Stimulated activated effector memory CD8-positive, alpha-beta T cell treated with anti-CD3 and anti-CD28 coated beads, Interleukin-12 subunit alpha, Interleukin-12 subunit beta, amount 100 ng/mL, for 72 hours (primary cell): ENCODE measurements at regions not wholly inside any gene's neighbourhood (a gene's known extent, or its start where the extent isn't known, plus 50 kb on each side); places are given as distances from the start of the nearest gene placed in this dataset.
"Not testable (repeated sequence)": the region's sequence is repeated elsewhere in the genome, so short reads cannot be mapped to it uniquely, and the experiment has no call there.

ENCODE experiments used
- ATAC-seq: fragments of 150-1000 bp; cut with Tn5 transposase; 2 replicates; pipeline ENCODE4 v1.10.0; 2021
- DNase-seq, 2 donors: peaks; one replicate each; pipeline ENCODE4 v3.0.0; 2021 to 2022; ENCODE audit warnings: low spot score in 2 of 2
- H3K27ac Mint-ChIP-seq: one replicate; pipeline ENCODE4 v1.8.0; 2022; ENCODE audit warnings: mild to moderate bottlenecking, mixed read lengths
- H3K36me3 Mint-ChIP-seq: one replicate; pipeline ENCODE4 v1.8.0; 2022; ENCODE audit warnings: mild to moderate bottlenecking, mixed read lengths
- H3K4me1 Mint-ChIP-seq: one replicate; pipeline ENCODE4 v1.8.0; 2022; ENCODE audit warnings: mixed read lengths
- H3K4me3 Mint-ChIP-seq: one replicate; pipeline ENCODE4 v1.8.0; 2022; ENCODE audit warnings: mild to moderate bottlenecking, mixed read lengths
- H3K9me3 Mint-ChIP-seq: one replicate; pipeline ENCODE4 v1.8.0; 2022; ENCODE audit warnings: mixed read lengths

- ATAC-seq: no peak
Measured at GRCh38 chr2:210964141-210964764, 407.9 kb downstream of the CPS1 start.

GRCh38 chr2:210965472-210965871 is 409.1 kb downstream of the CPS1 start:
- Mint-ChIP-seq H3K4me1 (no peaks in the 10 kb centered on the region), H3K36me3 (no peaks in the 10 kb centered on the region), H3K9me3 (peaks cover 15% of the 10 kb centered on the region), H3K4me3 (no peak overlapping the region), H3K27ac (no peak overlapping the region)
- no peak for DNase-seq
- ATAC-seq: no peak

More at GRCh38 chr2:210964141-210964764, 407.9 kb downstream of the CPS1 start:
- H3K9me3 Mint-ChIP-seq: peaks cover 11% of the 10 kb centered on the region
- no peak overlapping the region for H3K4me3 Mint-ChIP-seq
- H3K4me1 Mint-ChIP-seq: no peaks in the 10 kb centered on the region
- H3K27ac Mint-ChIP-seq: no peak overlapping the region
- DNase-seq: no peak
- H3K36me3 Mint-ChIP-seq: no peaks in the 10 kb centered on the region

GRCh38 chr2:210966330-210966729 is 409.9 kb downstream of the CPS1 start:
- DNase-seq (no peak), ATAC-seq (no peak)
- no peak overlapping the region for H3K4me3 Mint-ChIP-seq
- H3K9me3 Mint-ChIP-seq: peaks cover 17% of the 10 kb centered on the region
- H3K36me3 Mint-ChIP-seq: no peaks in the 10 kb centered on the region
- H3K4me1 Mint-ChIP-seq: no peaks in the 10 kb centered on the region
- no peak overlapping the region for H3K27ac Mint-ChIP-seq

GRCh38 chr2:210971431-210971830 is 415.0 kb downstream of the CPS1 start:
- H3K4me3 Mint-ChIP-seq: no peak overlapping the region
- DNase-seq: no peak
- no peaks in the 10 kb centered on the region for H3K4me1 Mint-ChIP-seq
- no peak for ATAC-seq
- H3K36me3 Mint-ChIP-seq: no peaks in the 10 kb centered on the region
- no peak overlapping the region for H3K27ac Mint-ChIP-seq
- peaks cover 12% of the 10 kb centered on the region for H3K9me3 Mint-ChIP-seq

GRCh38 chr2:210986806-210987205 is 430.4 kb downstream of the CPS1 start:
- H3K9me3 Mint-ChIP-seq: peaks cover 23% of the 10 kb centered on the region
- ATAC-seq, H3K4me3 Mint-ChIP-seq, H3K4me1 Mint-ChIP-seq, H3K27ac Mint-ChIP-seq, H3K36me3 Mint-ChIP-seq, DNase-seq: not testable (repeated sequence)

- no peak overlapping the region for H3K27ac Mint-ChIP-seq
- no peak overlapping the region for H3K4me3 Mint-ChIP-seq
- ATAC-seq: no peak
- DNase-seq: no peak
- no peaks in the 10 kb centered on the region for H3K4me1 Mint-ChIP-seq
- peaks cover 34% of the 10 kb centered on the region for H3K9me3 Mint-ChIP-seq
- H3K36me3 Mint-ChIP-seq: no peaks in the 10 kb centered on the region
Measured at GRCh38 chr2:210991107-210991506, 434.7 kb downstream of the CPS1 start.

GRCh38 chr2:210994104-210994503 is 437.7 kb downstream of the CPS1 start:
- DNase-seq (no peak), ATAC-seq (no peak)
- Mint-ChIP-seq H3K4me1 (no peaks in the 10 kb centered on the region), H3K9me3 (peaks cover 27% of the 10 kb centered on the region), H3K36me3 (no peaks in the 10 kb centered on the region), H3K4me3 (no peak overlapping the region), H3K27ac (no peak overlapping the region)

GRCh38 chr2:210997373-210997772 is 441.0 kb downstream of the CPS1 start:
- DNase-seq: no peak

GRCh38 chr2:210998334-210998733 is 441.9 kb downstream of the CPS1 start:
- Mint-ChIP-seq H3K4me1 (no peaks in the 10 kb centered on the region), H3K9me3 (peaks cover 26% of the 10 kb centered on the region), H3K4me3 (no peak overlapping the region), H3K27ac (no peak overlapping the region), H3K36me3 (no peaks in the 10 kb centered on the region)
- DNase-seq: no peak
- ATAC-seq: no peak

More at GRCh38 chr2:210997373-210997772, 441.0 kb downstream of the CPS1 start:
- Mint-ChIP-seq H3K27ac (no peak overlapping the region), H3K4me3 (no peak overlapping the region), H3K9me3 (peaks cover 33% of the 10 kb centered on the region), H3K36me3 (no peaks in the 10 kb centered on the region), H3K4me1 (no peaks in the 10 kb centered on the region)
- no peak for ATAC-seq

- H3K4me1 Mint-ChIP-seq: no peaks in the 10 kb centered on the region
- no peak overlapping the region for H3K27ac Mint-ChIP-seq
- DNase-seq (no peak), ATAC-seq (no peak)
- H3K36me3 Mint-ChIP-seq: no peaks in the 10 kb centered on the region
- H3K9me3 Mint-ChIP-seq: peaks cover 23% of the 10 kb centered on the region
- no peak overlapping the region for H3K4me3 Mint-ChIP-seq
Measured at GRCh38 chr2:211014376-211014775, 458.0 kb downstream of the CPS1 start.

- ATAC-seq (no peak), DNase-seq (no peak)
- no peaks in the 10 kb centered on the region for H3K4me1 Mint-ChIP-seq
- no peak overlapping the region for H3K27ac Mint-ChIP-seq
- H3K36me3 Mint-ChIP-seq: no peaks in the 10 kb centered on the region
- H3K9me3 Mint-ChIP-seq: peaks cover 22% of the 10 kb centered on the region
- no peak overlapping the region for H3K4me3 Mint-ChIP-seq
Measured at GRCh38 chr2:211014906-211015305, 458.5 kb downstream of the CPS1 start.

- H3K9me3 Mint-ChIP-seq: peaks cover 29% of the 10 kb centered on the region
- not testable (repeated sequence) for H3K27ac Mint-ChIP-seq
Measured at GRCh38 chr2:211025089-211025488, 468.7 kb downstream of the CPS1 start.

GRCh38 chr2:211026109-211026508 is 469.7 kb downstream of the CPS1 start:
- Mint-ChIP-seq H3K4me3 (no peak overlapping the region), H3K27ac (no peak overlapping the region), H3K36me3 (no peaks in the 10 kb centered on the region), H3K4me1 (no peaks in the 10 kb centered on the region), H3K9me3 (peaks cover 26% of the 10 kb centered on the region)
- ATAC-seq (no peak), DNase-seq (no peak)

More at GRCh38 chr2:211025089-211025488, 468.7 kb downstream of the CPS1 start:
- H3K4me3 Mint-ChIP-seq, ATAC-seq, DNase-seq, H3K36me3 Mint-ChIP-seq, H3K4me1 Mint-ChIP-seq: not testable (repeated sequence)

GRCh38 chr2:211027976-211028375 is 471.6 kb downstream of the CPS1 start:
- no peak overlapping the region for H3K4me3 Mint-ChIP-seq
- no peaks in the 10 kb centered on the region for H3K4me1 Mint-ChIP-seq
- ATAC-seq (no peak), DNase-seq (no peak)
- H3K27ac Mint-ChIP-seq: no peak overlapping the region
- no peaks in the 10 kb centered on the region for H3K36me3 Mint-ChIP-seq
- H3K9me3 Mint-ChIP-seq: peaks cover 23% of the 10 kb centered on the region

GRCh38 chr2:211033765-211034164 is 477.4 kb downstream of the CPS1 start:
- peaks cover 11% of the 10 kb centered on the region for H3K9me3 Mint-ChIP-seq
- no peaks in the 10 kb centered on the region for H3K4me1 Mint-ChIP-seq
- no peak overlapping the region for H3K4me3 Mint-ChIP-seq
- no peaks in the 10 kb centered on the region for H3K36me3 Mint-ChIP-seq
- ATAC-seq: no peak
- no peak for DNase-seq
- H3K27ac Mint-ChIP-seq: no peak overlapping the region

GRCh38 chr2:211035548-211036185 is 479.3 kb downstream of the CPS1 start:
- no peaks in the 10 kb centered on the region for H3K4me1 Mint-ChIP-seq
- H3K4me3 Mint-ChIP-seq: no peak overlapping the region
- ATAC-seq: no peak
- no peaks in the 10 kb centered on the region for H3K36me3 Mint-ChIP-seq
- peaks cover 8% of the 10 kb centered on the region for H3K9me3 Mint-ChIP-seq
- DNase-seq: no peak
- H3K27ac Mint-ChIP-seq: no peak overlapping the region
